GM19452 (cell line): ENCODE measurements at regions not wholly inside any gene's neighbourhood (a gene's known extent, or its start where the extent isn't known, plus 50 kb on each side); places are given as distances from the start of the nearest gene placed in this dataset.

Experiments
- ATAC-seq: cut with Tn5 transposase; IDR thresholded peaks from one replicate; pipeline ENCODE4 v1.9.1; 2021; ENCODE audit not compliant: unreplicated experiment

DNA sequence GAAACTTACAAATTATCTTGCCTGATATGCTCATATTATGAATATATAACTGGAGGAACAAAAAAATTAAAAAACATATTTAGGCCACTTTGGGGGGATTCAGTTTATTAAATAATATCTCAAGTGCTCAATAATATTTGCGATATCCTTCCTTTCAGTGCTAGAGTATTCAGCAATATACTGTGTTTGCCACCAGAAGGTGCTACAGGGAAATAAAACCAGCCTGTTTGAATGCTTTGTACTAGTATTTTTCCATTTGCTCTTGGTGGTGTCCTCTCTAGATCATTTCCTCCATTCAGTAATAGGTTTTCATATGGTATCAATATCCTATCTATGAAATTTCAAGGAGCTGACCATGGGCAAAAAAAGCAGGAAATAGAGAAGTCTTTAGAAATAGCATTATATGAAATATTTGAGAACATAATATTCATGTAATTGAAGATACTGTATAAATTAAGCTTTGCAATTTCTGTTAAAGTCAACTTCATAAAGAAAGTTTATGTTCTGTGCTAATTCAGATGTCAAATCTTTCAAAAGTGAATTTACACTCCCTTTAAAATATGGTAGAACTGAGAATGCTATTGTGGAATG is 106.2 kb upstream of the NAV3 start:
- ATAC-seq = no peak

DNA sequence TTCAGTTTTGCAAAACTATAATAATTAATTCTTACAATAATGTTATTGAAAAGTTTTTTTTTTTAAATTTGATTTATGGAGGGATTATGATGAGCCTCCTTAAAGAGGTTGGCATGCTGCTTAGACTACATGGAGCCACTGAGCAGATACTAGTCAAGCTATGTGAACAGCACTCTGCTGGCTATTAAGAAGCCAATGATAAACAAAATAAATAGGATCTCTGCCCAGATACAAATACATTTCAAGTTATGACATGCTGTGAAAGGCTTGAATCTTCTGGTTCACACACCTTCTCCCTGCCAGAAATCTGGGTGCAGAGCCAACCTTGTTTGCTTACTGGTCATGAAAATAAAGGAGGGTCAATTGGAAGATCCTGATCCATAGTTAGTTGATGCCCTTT is 107.4 kb upstream of the NAV3 start:
- no peak for ATAC-seq

DNA sequence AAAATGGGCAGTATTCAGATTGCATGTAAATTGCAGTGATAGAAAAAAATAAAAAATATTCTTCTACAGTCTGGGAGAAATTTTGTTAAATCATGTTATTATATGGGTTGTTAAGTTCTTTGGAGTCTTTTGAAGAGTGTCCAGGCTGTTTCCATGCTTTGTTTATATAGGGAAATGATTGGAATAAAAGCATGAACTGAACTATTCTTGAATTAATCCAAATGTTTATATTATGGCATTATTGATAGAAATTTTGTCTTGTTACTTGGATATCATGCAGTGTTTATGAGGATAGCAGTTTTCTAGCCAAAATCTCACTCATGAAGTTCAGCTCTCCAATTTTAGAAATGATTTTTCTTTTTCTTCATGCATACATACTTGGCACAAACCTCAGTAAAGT is 108.2 kb upstream of the NAV3 start:
- no peak for ATAC-seq

DNA sequence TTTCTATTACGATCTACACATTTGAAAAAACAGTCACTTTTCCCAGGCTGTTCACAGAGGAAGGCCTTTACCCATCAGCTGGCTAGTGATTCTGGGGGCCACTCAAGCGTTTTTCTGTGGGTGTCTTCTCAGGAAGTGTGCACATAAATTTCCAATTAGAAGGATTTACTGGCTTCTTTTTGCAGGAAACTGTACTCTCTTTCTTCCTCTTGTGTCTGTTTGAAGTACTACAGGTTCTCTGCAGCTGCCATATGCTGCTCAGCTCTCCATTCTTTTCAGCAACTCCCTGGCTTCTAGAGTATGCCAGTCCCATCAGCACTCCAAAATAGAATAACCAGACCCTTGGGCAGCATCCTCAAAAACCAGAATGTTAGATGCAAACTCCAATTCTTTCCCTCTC is 110.4 kb upstream of the NAV3 start:
- no peak for ATAC-seq

DNA sequence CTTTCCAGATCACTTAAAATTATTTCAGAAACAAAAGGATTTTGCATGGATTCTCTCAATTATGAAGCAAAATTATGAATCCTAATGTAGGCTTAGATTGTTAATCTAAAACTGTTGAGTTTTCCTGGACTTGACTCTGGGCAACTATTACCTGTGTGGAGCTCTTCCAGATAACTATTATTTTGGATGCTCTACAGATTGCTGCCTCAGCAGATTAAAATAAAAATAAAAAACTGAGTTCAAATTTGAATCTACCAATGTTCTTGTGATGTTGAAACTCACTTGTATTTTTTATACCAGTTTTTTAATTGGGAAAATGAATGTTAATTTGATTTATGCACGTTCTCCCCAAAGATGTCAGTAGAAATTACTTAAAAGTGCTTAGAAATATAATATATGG is 120.5 kb upstream of the NAV3 start:
- ATAC-seq = no peak

DNA sequence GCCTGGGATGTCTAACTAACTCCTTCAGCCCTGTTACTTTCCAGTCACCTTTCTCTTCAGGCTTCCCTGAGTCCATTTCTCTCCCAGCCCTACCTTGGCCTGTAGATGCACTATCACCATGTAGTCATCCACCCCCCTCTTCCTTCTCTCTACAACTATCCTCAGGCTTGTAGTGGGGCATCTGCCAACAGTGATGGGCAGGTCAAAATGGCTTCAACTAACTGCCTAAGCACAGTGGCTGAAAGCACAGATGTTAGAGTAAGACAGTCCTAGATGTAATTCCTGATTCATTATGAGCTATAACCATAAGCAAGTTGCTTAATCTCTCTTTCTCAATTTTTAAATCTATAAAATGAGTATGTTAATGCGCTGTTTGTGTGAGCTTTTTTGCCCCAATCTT is 133.6 kb upstream of the NAV3 start:
- no peak for ATAC-seq

DNA sequence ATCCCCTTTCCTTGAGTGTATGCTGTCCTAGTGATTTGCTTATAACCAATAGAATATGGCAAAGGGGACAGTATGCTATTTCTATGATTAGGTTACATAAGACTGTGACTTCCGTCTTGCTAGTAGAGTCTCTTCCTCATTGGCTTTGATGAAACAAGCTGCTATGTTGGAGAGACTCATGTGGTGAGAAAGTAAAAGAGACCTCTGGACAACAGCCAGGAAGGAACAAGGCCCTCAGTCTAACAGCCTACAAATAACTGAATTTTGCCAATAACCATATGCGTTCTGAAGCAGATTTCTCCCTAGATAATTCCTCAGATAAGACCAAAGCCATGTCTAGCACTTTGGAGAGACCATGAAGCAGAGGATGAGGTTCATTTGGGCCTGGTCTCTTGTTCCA is 134.5 kb upstream of the NAV3 start:
- ATAC-seq = no peak

DNA sequence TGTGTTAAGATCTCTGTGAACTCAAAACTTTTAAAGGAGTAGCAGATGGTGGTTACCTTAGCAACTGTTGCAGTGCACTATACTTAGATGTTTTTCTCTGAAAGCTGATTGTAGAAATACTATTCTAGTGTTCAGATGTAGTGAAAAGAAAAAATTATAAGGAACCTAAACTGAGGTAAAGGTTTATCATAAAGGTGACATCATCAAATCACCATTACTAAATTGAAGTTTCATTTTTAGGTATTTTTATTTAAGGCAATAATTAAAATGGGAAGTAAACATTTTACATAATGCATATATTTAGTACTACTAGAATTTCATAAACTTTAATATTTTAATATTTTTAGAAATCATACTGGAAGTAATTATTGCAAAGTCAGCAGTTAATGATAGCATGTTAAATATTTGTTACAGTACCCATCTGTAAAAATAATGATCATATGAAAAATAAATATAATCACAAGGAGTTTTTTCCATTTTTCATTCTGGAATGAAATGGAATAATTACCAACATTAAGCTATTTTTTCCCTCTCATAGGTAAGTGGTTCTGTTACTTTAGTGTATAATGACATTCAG is 141.1 kb upstream of the NAV3 start:
- no peak for ATAC-seq

DNA sequence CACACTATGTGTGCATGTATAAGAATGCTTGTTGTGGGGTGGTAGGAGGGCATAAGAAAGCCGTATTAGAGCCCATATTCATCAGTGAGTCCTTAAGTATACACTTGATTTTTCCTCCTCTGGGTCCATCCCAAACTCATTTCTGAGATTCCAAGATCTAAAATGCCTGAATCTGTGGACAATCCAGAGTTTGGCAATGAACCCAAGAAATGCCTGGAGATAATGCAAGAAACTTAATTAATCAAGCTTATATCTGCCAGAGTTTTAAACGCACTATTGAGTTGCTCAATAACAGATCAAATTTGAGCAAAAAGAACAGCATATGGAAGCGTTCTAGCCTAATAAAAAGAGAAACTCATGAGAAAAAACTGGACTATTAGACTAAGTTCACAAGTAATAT is 143.4 kb upstream of the NAV3 start:
- ATAC-seq = no peak

DNA sequence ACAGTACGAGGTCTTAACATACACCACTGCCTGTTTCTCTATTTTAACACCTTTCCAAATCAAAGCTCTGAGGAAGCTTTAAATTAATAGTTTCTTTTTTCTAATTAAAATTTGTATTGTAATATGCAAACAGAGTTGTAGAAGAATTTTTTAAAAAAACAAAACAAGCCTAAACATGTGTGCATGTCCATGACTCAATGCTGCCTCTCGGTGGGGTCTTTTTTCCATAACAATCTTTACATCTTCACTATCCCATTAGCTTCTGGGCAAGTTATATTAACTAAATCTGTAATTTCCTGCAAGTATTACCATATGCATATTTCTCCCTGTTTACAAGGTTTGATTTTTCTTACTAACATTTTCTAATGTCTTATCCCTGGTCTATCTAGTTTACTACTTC is 143.9 kb upstream of the NAV3 start:
- ATAC-seq = no peak

DNA sequence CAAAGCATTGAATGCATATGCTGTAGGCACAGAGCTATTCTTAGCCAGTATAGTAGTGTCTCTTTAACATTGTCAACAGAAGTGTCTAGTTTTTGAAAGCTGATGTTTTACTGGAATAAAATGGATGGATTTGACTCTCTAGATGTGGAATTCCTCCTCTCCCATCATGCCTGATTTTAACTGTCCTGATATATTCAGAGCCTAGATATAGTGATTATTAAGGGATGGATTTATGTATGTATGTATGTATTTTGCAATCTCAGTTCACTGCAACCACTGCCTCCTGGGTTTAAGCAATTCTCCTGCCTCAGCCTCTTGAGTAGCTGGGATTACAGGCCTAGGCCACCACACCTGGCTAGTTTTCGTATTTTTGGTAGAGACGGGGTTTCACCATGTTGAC is 144.8 kb upstream of the NAV3 start:
- ATAC-seq = no peak

DNA sequence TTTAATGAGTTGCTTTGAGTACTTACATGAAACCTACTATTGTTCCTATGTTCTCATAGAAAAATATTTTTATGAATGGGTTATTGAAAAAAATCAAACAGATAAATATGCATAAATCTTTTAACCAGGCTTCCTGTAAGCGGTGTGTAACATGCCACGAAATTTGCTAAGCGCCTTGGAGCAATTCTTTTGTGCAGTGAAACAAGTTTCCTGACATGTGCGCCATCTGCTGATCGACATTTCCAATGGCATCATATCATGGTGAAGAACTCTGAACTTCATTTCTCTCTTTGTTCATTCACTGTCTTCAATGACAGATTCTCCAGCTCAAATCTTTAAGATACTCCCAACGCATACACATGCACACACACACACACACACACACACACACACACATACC is 145.6 kb upstream of the NAV3 start:
- peak; percentile 75 for ATAC-seq

DNA sequence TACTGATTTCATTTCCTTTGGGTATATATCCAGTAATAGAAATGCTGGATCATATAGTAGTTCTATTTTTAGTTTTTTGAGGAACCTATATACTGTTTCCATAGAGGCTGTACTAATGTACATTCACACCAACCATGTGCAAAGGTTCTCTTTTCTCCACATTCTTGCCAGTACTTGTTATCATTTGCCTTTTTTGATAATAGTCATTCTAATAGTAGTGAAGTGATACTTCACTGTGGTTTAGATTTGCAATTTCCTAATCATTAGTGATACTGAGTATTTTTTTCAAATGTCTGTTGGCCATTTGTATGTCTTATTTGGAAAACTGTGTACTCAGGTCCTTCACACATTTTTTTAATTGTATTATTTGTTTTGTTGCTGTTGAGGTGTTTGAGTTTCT is 148.2 kb upstream of the NAV3 start:
- ATAC-seq = no peak

DNA sequence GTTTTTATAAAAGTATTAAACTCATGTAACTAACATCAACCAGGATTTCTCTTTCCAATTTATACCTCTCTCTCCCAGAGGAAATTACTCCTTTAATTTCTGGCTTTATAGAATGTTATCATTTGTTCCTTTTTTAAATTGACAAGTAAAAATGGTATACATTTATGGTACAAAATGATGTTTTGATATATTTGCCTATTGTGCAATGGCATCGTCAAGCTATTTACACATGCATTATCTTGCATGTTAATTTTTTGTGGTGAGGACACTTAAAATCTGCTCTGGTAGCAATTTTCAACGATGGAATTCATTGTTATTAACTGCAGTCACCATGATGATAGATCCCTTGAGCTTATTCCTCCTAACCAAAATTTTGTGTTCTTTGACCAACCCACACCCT is 149.0 kb upstream of the NAV3 start:
- no peak for ATAC-seq

DNA sequence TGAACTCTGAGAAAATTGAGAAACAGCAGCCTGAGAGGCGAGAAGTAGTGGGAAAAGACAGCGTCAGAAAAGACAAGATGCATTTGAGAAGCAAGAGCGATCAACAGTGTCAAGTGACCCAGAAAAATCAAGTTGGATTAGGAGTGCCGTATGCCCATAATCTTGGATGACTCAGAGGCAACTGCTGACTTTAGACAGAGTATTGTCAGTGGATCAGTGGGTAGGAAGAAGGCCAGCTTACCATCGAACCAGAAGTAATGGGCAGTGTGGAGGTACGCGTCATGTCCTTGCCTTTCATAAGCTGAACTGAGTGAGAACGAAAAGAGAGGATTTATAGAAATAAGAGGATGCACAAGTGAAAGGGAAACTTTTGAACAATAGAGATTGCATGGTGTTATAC is 151.0 kb upstream of the NAV3 start:
- ATAC-seq = no peak

DNA sequence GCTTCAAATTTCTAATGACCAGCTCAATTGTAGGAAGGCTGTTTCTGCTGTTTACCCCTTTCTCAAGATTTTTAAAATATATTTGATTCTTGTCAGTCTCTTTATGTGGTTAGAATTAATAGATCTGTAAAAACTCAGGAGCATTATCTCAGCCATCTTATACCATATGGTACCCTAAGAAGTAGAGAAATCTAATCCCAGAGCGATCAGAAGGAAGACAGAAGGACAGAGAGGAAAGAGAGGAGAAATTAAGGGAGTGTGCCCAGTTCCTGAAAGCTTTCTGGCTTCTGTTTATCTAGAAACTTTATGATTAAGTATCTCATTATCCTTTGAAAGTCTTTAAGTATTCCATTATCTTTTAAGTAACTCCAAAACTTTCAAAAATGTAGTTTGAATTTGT is 152.1 kb upstream of the NAV3 start:
- no peak for ATAC-seq

DNA sequence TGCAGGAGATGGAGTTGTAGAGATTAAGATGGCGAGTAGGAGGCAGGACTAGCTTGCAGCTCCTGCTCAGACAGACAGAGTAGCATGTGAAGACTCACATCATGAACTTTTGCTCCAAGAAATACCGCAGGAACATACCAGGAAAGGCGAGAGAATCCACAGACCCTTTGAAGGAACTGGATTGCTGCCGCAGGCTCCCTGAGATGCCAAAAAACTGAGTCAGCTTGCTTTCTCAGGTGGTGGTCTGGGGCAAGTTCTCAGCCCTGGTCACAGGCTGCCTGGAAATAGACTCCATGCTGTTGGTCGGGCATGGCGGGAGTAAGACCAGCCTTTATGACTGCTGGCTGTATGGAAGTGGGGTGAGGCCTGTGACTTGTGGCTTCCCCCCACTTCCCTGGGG is 163.6 kb upstream of the NAV3 start:
- ATAC-seq = no peak

DNA sequence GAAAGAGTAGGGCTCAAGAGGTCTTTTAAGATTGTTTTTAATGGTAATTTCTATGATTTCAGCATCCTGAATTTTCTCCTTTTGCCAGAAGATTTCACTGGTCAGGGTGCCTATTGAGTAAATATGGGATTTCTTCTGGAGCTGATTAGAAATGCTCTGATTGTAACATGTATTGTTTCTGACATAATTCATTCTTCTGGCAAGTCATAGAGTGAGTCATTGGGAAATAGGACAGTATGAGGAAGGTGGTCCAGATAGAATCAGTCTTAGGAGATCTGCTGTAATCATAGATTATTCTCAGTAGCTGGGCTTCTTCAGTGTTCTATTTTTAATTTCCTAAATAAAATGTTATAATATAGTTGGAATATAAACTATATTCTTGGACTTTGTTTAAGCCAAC is 182.0 kb upstream of the NAV3 start:
- ATAC-seq = no peak

DNA sequence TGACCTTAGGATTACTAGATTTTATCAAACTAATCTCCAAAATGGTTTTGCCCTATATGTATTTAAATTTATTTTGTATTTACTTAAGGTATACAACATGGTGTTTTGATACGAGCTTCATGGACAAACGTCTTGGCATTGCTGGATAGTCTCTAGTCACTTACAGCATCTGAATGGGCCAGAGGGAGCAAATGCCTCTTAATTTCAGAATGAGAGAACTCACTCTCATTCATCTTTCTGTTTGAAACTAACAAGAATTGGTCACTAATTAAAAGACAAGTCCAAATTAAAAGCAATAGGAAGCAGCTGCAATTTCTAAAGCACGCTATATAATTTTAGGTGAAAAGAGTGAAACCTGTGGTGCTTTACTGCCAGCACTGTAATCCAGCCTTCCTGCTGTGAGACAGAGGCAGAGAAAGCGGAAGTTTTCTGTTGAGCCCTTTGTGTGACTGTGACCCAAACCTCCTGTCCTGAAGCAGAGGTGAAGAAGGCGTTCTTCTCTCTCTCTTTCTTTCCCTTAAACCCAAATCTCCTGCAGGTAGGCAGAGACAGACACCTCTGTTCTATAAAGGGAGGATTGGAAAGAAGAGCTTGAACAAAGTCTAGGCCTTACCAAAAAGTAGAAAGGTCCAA is 184.6 kb upstream of the NAV3 start:
- ATAC-seq = peak; percentile 91

DNA sequence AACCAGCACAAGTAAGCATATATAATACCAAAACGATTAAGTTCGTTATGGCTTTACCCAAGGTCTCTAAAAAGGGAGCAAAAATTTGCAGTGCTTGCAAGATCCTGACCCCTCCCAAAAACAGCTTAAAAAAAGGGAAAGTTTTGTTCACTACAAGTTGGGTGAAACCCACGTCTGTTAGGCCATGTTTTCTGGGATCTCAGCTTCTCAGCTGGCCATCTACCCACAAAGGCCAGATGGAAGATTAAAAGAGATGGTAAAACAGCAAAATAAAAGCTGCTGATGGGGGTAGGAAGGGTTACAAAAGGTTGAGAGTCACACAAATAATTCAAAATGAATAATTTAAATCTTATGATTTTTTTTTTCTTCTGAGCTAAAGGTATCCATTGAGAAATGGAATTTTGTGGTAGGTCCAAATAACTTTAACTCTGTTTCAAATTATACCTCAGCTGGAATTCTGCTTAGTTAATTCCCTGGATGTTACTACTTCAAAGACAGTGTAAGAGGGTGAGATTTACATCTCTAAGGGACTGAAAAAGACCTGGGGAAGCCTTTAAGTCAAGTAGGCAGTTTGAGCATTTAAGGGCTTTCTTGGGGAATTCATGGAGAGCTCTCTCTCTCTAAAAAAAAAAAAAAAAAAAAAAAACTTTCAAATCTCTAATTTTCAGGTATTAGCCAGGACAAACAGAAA is 185.6 kb upstream of the NAV3 start:
- ATAC-seq = no peak

DNA sequence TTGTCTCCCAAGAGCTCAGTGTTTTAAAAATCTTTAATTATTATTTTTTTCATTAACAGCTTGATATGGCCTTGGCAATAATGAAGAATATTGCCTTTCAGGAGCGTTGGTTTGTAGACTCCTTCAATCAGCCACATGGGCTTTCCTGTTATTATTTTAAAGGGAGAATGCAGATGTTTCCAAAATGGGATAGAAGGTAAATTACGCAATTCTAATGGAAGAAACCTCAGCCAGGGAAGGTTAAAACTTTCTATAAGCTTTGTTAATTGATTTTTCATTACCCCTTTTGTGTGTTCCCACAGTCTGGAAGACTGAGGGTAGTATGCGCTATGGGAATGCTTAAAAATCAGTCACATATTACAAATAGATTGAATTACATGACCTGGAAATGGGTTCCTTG is 188.4 kb upstream of the NAV3 start:
- no peak for ATAC-seq

DNA sequence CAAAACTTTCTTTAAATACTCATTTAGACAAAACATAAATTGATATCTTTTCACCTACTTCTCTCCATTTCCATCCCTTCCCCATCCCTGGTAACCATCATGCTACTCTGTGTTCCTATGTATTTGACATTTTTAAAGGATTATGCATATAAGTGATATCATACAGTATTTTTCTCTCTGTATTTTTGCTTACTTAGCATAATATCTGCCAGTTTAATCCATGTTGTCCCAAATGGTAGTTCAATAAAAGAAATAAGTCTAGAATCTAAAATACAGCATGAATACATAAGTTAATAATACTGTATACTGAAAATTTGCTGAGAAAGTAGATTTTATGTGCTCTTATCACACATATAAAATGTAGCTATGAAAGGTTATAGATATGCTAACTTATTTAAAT is 190.3 kb upstream of the NAV3 start:
- ATAC-seq = no peak
